Kidney epithelial cell (primary cell): ENCODE measurements at regions not wholly inside any gene's neighbourhood (a gene's known extent, or its start where the extent isn't known, plus 50 kb on each side); places are given as distances from the start of the nearest gene placed in this dataset.
"Not testable (repeated sequence)": the region's sequence is repeated elsewhere in the genome, so short reads cannot be mapped to it uniquely, and the experiment has no call there.

Source experiments
- DNase-seq: peaks from one replicate; pipeline ENCODE4 v3.0.0-alpha.2; 2010; ENCODE audit warnings: low read depth
- H3K27me3 ChIP-seq: 2 replicates; pipeline ENCODE4 v1.6.0; 2011; ENCODE audit warnings: low read length; ENCODE audit not compliant: control insufficient read depth, insufficient read depth
- H3K36me3 ChIP-seq: 2 replicates; pipeline ENCODE4 v1.5.1; 2011; ENCODE audit warnings: low read length; ENCODE audit not compliant: control insufficient read depth, insufficient read depth
- H3K4me3 ChIP-seq: 2 replicates; pipeline ENCODE4 v1.5.1; 2011; ENCODE audit warnings: low read depth, mild to moderate bottlenecking, control low read depth, low read length
- CTCF ChIP-seq: IDR thresholded peaks from 2 replicates; pipeline ENCODE4 v1.5.1; 2011; ENCODE audit warnings: mild to moderate bottlenecking, moderate library complexity, low read length, control low read depth, inconsistent platforms; ENCODE audit not compliant: insufficient read depth, poor library complexity, severe bottlenecking

GRCh38 chr2:107525406-107525805, 301.3 kb upstream of the RGPD4 start:
- Histone ChIP-seq H3K36me3 (no peaks in the 10 kb centered on the region), H3K27me3 (no peaks in the 10 kb centered on the region), H3K4me3 (no peak overlapping the region)
- no peak for DNase-seq
- TF ChIP-seq CTCF = no peak

- H3K4me3 ChIP-seq = no peak overlapping the region
- H3K27me3 ChIP-seq = no peaks in the 10 kb centered on the region
- DNase-seq = no peak
- no peak for TF ChIP-seq CTCF
- no peaks in the 10 kb centered on the region for H3K36me3 ChIP-seq
Measured at GRCh38 chr2:107529146-107529545, 297.5 kb upstream of the RGPD4 start.

GRCh38 chr2:107530046-107530445, 296.6 kb upstream of the RGPD4 start:
- no peaks in the 10 kb centered on the region for H3K27me3 ChIP-seq
- H3K4me3 ChIP-seq = no peak overlapping the region
- TF ChIP-seq CTCF = no peak
- H3K36me3 ChIP-seq = no peaks in the 10 kb centered on the region
- DNase-seq = no peak

GRCh38 chr2:107534926-107535325, 291.8 kb upstream of the RGPD4 start:
- DNase-seq = no peak
- Histone ChIP-seq H3K27me3 (no peaks in the 10 kb centered on the region), H3K4me3 (no peak overlapping the region), H3K36me3 (no peaks in the 10 kb centered on the region)
- no peak for TF ChIP-seq CTCF

GRCh38 chr2:107535905-107536689, 290.6 kb upstream of the RGPD4 start:
- not testable (repeated sequence) for DNase-seq, H3K27me3 ChIP-seq

GRCh38 chr2:107542314-107542740, 284.4 kb upstream of the RGPD4 start:
- Histone ChIP-seq H3K36me3 (no peaks in the 10 kb centered on the region), H3K27me3 (no peaks in the 10 kb centered on the region)

More at GRCh38 chr2:107535905-107536689, 290.6 kb upstream of the RGPD4 start:
- H3K4me3 ChIP-seq, H3K36me3 ChIP-seq: not testable (repeated sequence)

More at GRCh38 chr2:107542314-107542740, 284.4 kb upstream of the RGPD4 start:
- TF ChIP-seq CTCF = no peak
- H3K4me3 ChIP-seq = no peak overlapping the region
- no peak for DNase-seq
